Vagina (tissue), 2 donors: ENCODE measurements at regions not wholly inside any gene's neighbourhood (a gene's known extent, or its start where the extent isn't known, plus 50 kb on each side); places are given as distances from the start of the nearest gene placed in this dataset.

Experiments used
- DNase-seq, 2 donors: peaks; one replicate each; pipeline ENCODE4 v3.0.0-alpha.2; 2017; ENCODE audit errors: extremely low spot score in 2 of 2
- H3K27ac ChIP-seq: fragments of 200-600 bp; sonication (generic); one replicate; pipeline ENCODE4 v1.5.1; 2019
- H3K27me3 ChIP-seq: fragments of 200-600 bp; sonication (generic); one replicate; pipeline ENCODE4 v1.5.1; 2019
- H3K36me3 ChIP-seq, 2 donors: fragments of 200-600 bp; sonication (generic); one replicate each; pipeline ENCODE4 v1.5.1; 2017 to 2019
- H3K4me1 ChIP-seq: fragments of 200-600 bp; sonication (generic); one replicate; pipeline ENCODE4 v1.5.1; 2019
- H3K4me3 ChIP-seq, 2 donors: fragments of 200-600 bp; sonication (generic); 1 replicate in 1 of 2; 2 replicates in 1 of 2; pipeline ENCODE4 v1.5.1; 2016 to 2019
- H3K9me3 ChIP-seq: fragments of 200-600 bp; sonication (generic); one replicate; pipeline ENCODE4 v1.5.1; 2019
- POLR2A ChIP-seq, 2 donors: fragments of 450-650 bp; IDR thresholded peaks; one replicate each; pipeline ENCODE4 v1.6.1; 2017; ENCODE audit warnings: antibody characterized with exemption in 2 of 2, mild to moderate bottlenecking in 2 of 2, moderate library complexity in 2 of 2
- POLR2AphosphoS5 ChIP-seq, 2 donors: sonication (generic); formaldehyde crosslinking; IDR thresholded peaks; one replicate each; pipeline ENCODE4 v1.9.0; 2017; ENCODE audit warnings: antibody characterized with exemption in 2 of 2, mild to moderate bottlenecking in 2 of 2, low read depth in 1 of 2; ENCODE audit not compliant: insufficient read depth in 1 of 2
- intact Hi-C: fragments of 100-400 bp; cut with DNase I; formaldehyde crosslinking; loops from one replicate; pipeline ENCODE4 v1.15.1; 2023
- TF ChIP-seq, protein P1 (sequence below), 3 experiments: fragments of 450-650 bp in 2 of 3; fragments of 200-600 bp in 1 of 3; sonication (generic) in 1 of 3; IDR thresholded peaks; one replicate each; pipeline ENCODE4 v1.5.1; 2017 to 2019; ENCODE audit warnings: antibody characterized with exemption in 3 of 3, mild to moderate bottlenecking in 2 of 3, moderate library complexity in 2 of 3

DNA sequence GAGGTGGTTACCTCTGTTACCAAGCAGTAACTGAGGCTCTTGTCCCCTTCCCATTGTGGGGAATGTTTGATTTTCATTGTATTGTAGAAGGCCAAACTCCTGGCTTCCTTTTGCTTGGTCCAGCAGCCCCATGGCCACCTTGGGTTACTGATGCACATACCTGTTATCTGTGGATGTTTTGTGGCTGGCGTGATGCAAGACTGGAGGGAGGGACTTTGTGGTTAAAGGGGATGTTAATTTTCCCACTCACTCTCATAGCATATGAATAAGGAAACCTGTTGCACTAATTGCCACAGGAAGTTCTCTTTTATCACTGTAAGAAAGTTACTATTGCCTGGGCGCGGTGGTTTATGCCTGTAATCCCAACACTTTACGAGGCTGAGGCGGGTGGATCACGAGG is 168.6 kb upstream of the HS3ST4 start:
- no peak overlapping the region for H3K27ac ChIP-seq
- H3K9me3 ChIP-seq: no peaks in the 10 kb centered on the region
- intact Hi-C loops: no loop called here
- DNase-seq: no peak
- no peak for TF ChIP-seq POLR2AphosphoS5 (IDR thresholded peaks at IDR 0.05; ENCODE audit: insufficient read depth in 1 of 2, low read depth in 1 of 2)
- no peaks in the 10 kb centered on the region for H3K27me3 ChIP-seq
- H3K4me3 ChIP-seq: no peak overlapping the region
- H3K36me3 ChIP-seq: no peaks in the 10 kb centered on the region
- no peaks in the 10 kb centered on the region for H3K4me1 ChIP-seq

DNA sequence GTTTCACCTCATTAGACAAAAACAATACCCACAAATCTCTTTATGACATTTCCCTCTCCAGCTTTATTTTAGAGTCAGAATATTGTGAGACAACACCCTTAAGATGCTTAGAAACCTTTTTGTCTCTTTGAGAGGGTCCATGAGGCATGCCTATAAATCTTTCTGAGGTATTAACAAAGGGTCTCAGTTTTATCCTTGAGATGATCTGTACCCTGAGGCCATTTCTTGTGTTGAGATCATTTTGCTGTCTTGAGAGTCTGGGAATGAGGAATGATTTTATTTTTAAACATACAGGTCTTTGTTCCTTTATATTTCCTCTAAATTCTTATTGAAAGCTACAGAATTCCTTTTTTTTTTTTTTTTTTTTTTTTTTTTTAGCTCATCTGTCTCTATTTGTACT is 179.7 kb upstream of the HS3ST4 start:
- TF ChIP-seq POLR2AphosphoS5 (IDR thresholded peaks at IDR 0.05; ENCODE audit: insufficient read depth in 1 of 2, low read depth in 1 of 2) (no peak), POLR2A (IDR thresholded peaks at IDR 0.05) (no peak)
- TF ChIP-seq, protein P1, sequence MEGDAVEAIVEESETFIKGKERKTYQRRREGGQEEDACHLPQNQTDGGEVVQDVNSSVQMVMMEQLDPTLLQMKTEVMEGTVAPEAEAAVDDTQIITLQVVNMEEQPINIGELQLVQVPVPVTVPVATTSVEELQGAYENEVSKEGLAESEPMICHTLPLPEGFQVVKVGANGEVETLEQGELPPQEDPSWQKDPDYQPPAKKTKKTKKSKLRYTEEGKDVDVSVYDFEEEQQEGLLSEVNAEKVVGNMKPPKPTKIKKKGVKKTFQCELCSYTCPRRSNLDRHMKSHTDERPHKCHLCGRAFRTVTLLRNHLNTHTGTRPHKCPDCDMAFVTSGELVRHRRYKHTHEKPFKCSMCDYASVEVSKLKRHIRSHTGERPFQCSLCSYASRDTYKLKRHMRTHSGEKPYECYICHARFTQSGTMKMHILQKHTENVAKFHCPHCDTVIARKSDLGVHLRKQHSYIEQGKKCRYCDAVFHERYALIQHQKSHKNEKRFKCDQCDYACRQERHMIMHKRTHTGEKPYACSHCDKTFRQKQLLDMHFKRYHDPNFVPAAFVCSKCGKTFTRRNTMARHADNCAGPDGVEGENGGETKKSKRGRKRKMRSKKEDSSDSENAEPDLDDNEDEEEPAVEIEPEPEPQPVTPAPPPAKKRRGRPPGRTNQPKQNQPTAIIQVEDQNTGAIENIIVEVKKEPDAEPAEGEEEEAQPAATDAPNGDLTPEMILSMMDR (IDR thresholded peaks at IDR 0.05): no peak
- Histone ChIP-seq H3K4me3 (no peak overlapping the region), H3K4me1 (no peaks in the 10 kb centered on the region), H3K27me3 (no peaks in the 10 kb centered on the region), H3K27ac (no peak overlapping the region), H3K36me3 (no peaks in the 10 kb centered on the region), H3K9me3 (no peaks in the 10 kb centered on the region)
- intact Hi-C loops: no loop called here
- DNase-seq: no peak

DNA sequence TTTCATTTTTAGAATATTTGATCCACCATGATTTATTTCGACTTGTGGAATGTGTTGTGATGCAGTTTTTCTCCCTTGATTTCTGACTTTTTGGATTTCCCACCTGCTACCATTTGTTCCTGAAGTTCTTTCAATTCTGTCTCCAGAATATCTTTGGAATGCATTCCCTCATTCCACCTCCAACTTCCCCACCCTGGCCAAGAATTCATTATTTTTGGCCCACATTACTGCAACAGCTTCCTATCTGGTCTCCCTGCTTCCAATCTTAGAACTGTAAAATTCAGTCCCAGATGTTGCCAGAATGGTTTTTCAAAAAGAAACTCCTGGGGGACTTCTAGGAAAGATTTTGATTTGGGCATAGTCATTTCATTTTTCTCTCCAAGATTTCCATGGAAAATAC is 182.3 kb upstream of the HS3ST4 start:
- Histone ChIP-seq H3K27me3 (no peaks in the 10 kb centered on the region), H3K27ac (no peak overlapping the region), H3K4me3 (no peak overlapping the region), H3K36me3 (no peaks in the 10 kb centered on the region), H3K9me3 (no peaks in the 10 kb centered on the region), H3K4me1 (no peaks in the 10 kb centered on the region)
- intact Hi-C loops: no loop called here
- no peak for TF ChIP-seq POLR2A (IDR thresholded peaks at IDR 0.05)
- TF ChIP-seq, protein P1 (IDR thresholded peaks at IDR 0.05): no peak
- no peak for TF ChIP-seq POLR2AphosphoS5 (IDR thresholded peaks at IDR 0.05; ENCODE audit: insufficient read depth in 1 of 2, low read depth in 1 of 2)
- no peak for DNase-seq

DNA sequence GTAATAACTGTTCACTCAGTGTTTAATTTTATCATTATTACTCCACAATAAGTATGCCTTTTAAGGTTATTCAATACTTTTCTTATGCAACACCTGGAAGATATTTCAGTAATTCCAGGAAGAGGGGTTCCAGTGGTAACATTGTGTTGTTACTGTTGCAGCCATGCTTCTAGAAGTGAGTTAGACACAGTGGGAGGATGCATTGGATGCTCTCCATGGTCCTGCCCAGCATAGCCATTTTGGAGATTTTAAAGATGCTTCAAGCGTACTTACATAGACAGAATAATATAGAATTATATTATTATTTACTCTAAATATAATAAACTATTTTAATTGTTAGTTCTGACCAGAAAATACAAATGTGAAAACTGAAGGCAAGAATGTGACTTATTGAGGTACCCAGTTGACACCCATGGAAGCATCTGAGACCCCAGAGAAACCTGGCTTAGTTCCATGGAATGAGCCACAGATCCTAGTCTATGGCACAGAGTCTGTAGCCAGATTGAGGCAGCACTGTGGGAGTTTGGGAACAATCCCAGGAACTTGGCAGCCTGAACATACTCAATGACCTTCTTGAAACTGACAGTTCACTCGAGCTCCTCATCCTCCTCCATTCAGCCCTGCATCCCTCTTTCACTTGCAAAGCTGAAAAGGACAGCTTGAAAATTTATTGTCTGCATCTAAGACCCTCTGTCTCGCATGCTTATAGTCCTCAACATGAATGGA is 190.1 kb upstream of the HS3ST4 start:
- no peak overlapping the region for H3K4me3 ChIP-seq
- no peaks in the 10 kb centered on the region for H3K27me3 ChIP-seq
- H3K4me1 ChIP-seq: no peaks in the 10 kb centered on the region
- TF ChIP-seq POLR2AphosphoS5 (IDR thresholded peaks at IDR 0.05; ENCODE audit: insufficient read depth in 1 of 2, low read depth in 1 of 2): no peak
- TF ChIP-seq, protein P1 (IDR thresholded peaks at IDR 0.05): no peak
- no peak for TF ChIP-seq POLR2A (IDR thresholded peaks at IDR 0.05)
- no peaks in the 10 kb centered on the region for H3K36me3 ChIP-seq
- no peak for DNase-seq
- no peaks in the 10 kb centered on the region for H3K9me3 ChIP-seq
- no peak overlapping the region for H3K27ac ChIP-seq
- intact Hi-C loops: no loop called here

DNA sequence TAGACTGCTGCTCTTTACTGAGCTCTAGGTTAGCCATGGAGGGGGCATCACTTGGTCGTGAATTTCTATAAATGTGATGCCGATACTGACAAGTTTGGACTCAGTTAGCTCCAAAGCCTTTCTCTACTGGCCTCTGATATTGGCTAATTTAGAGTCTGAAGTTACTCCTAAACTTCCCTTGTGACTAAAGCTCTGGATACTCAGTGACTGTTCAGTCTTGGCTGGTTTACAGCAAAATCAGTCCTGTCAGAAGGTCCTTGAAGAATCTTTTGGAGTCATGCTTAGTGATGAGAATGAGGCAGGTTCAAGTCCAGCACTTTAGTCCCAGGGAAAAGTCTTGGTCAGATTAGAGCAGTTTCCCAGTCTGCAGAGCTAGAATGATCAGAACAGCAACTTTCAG is 197.5 kb upstream of the HS3ST4 start:
- no peaks in the 10 kb centered on the region for H3K4me1 ChIP-seq
- DNase-seq: no peak
- TF ChIP-seq POLR2A (IDR thresholded peaks at IDR 0.05): no peak
- TF ChIP-seq, protein P1 (IDR thresholded peaks at IDR 0.05): no peak
- no peak for TF ChIP-seq POLR2AphosphoS5 (IDR thresholded peaks at IDR 0.05; ENCODE audit: insufficient read depth in 1 of 2, low read depth in 1 of 2)
- no peaks in the 10 kb centered on the region for H3K9me3 ChIP-seq
- intact Hi-C loops: no loop called here
- no peak overlapping the region for H3K27ac ChIP-seq
- H3K36me3 ChIP-seq: no peaks in the 10 kb centered on the region
- H3K4me3 ChIP-seq: no peak overlapping the region
- H3K27me3 ChIP-seq: no peaks in the 10 kb centered on the region
